Testis (tissue), 2 donors: ENCODE measurements at regions not wholly inside any gene's neighbourhood (a gene's known extent, or its start where the extent isn't known, plus 50 kb on each side); places are given as distances from the start of the nearest gene placed in this dataset.

Experiments
- DNase-seq: peaks from one replicate; pipeline ENCODE4 v3.0.0-alpha.2; 2019
- H3K27ac ChIP-seq, 2 donors: fragments of 200-600 bp; sonication (generic); one replicate each; pipeline ENCODE4 v1.5.1; 2019
- H3K27me3 ChIP-seq: fragments of 200-600 bp; sonication (generic); one replicate; pipeline ENCODE4 v1.5.1; 2019
- H3K36me3 ChIP-seq: fragments of 200-600 bp; sonication (generic); one replicate; pipeline ENCODE4 v1.5.1; 2017; ENCODE audit warnings: low read depth; ENCODE audit errors: missing control alignments
- H3K4me1 ChIP-seq: fragments of 200-600 bp; sonication (generic); one replicate; pipeline ENCODE4 v1.5.1; 2019
- H3K4me3 ChIP-seq, 2 donors: fragments of 200-600 bp; sonication (generic); one replicate each; pipeline ENCODE4 v1.5.1; 2017 to 2019
- H3K9me3 ChIP-seq: fragments of 200-600 bp; sonication (generic); one replicate; pipeline ENCODE4 v1.5.1; 2017
- CTCF ChIP-seq, 3 experiments: fragments of 450-650 bp in 2 of 3; fragments of 200-600 bp in 1 of 3; sonication (generic) in 1 of 3; IDR thresholded peaks; one replicate each; pipeline ENCODE4 v1.5.1; 2016 to 2019; ENCODE audit warnings: antibody characterized with exemption in 3 of 3, mild to moderate bottlenecking in 2 of 3, moderate library complexity in 1 of 3
- POLR2A ChIP-seq: fragments of 450-650 bp; IDR thresholded peaks from one replicate; pipeline ENCODE4 v1.6.1; 2017; ENCODE audit warnings: antibody characterized with exemption, mild to moderate bottlenecking, moderate library complexity
- WGBS, 2 donors: methylation state at CpG; one replicate each; pipeline ENCODE4 v1.1.5; 2018; 5-methylcytosine and 5-hydroxymethylcytosine counted together
- intact Hi-C: fragments of 100-400 bp; cut with DNase I; formaldehyde crosslinking; loops from one replicate; pipeline ENCODE4 v1.15.1; 2023; ENCODE audit warnings: low total_unique reads

GRCh38 chr13:99659226-99659625, 158.0 kb downstream of the TM9SF2 start:
- Histone ChIP-seq H3K27ac (no peak overlapping the region), H3K4me1 (peaks cover 4% of the 10 kb centered on the region), H3K27me3 (no peaks in the 10 kb centered on the region), H3K36me3 (no peaks in the 10 kb centered on the region), H3K4me3 (no peak overlapping the region), H3K9me3 (no peaks in the 10 kb centered on the region)
- intact Hi-C loops, result loop anchor here (10.0 kb wide), 1 partner anchor 856 kb away; no protein-coding TSS in a partner anchor
- no peak for DNase-seq
- WGBS, 2 donors, result 60 to 62% methylated on average over 3 of the region's 3 CpGs
- TF ChIP-seq CTCF (IDR thresholded peaks at IDR 0.05) (no peak), POLR2A (no peak)

DNA sequence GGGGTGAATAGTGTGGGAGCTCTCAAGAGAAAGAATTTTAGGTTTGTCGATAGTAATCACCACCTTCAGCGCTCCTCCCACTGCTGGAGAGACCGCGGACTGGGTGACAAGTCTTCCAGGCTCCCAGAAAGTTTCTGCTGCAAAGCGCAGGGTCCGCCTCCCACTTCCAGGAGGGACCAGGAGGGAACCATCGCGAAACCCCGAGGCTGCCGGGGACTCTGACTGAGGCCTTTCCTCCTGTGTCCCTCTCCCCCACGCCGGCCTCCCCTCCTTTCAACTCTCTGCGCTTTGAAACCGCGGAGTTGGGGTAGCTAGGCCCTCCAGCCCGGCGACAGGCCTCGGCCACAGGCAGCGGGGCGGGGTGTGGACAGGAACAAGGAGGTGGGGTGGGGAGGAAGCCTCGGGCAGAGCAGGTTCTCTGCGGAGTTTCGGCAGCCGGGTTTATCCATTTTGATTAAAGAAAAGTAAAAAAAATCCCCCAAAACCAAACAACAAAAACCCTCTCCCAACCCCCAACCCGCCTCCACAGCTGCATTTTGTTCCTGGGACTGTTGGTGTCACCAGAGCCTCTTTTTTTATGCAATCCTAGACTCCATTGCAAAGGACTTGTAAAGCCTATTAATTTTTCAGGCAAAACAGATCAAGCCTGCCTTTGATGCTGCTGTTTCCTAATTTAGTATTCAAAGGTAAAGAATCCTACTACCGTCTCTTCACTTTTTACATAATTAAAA, 157.2 kb downstream of the TM9SF2 start:
- no peaks in the 10 kb centered on the region for H3K9me3 ChIP-seq
- 8 to 10% methylated on average over 24 to 26 of the region's 26 CpGs for WGBS, 2 donors

GRCh38 chr13:99657848-99658260, 156.6 kb downstream of the TM9SF2 start:
- no peak for TF ChIP-seq CTCF (IDR thresholded peaks at IDR 0.05)
- TF ChIP-seq POLR2A, result no peak
- no peaks in the 10 kb centered on the region for H3K9me3 ChIP-seq
- whole genome bisulfite sequencing, 2 donors, result 23 to 26% methylated on average over 13 to 29 of the region's 29 CpGs
- peaks cover 4% of the 10 kb centered on the region for H3K4me1 ChIP-seq
- intact Hi-C loops, result loop anchor here (10.0 kb wide), 1 partner anchor 857 kb away; no protein-coding TSS in a partner anchor
- peak overlapping the region; percentile 22 to 89 for H3K27ac ChIP-seq
- peak overlapping the region; percentile 22 to 66 for H3K4me3 ChIP-seq
- H3K36me3 ChIP-seq, result no peaks in the 10 kb centered on the region
- no peaks in the 10 kb centered on the region for H3K27me3 ChIP-seq
- DNase-seq, result peak; percentile 64

More for the DNA sequence above, 157.2 kb downstream of the TM9SF2 start:
- TF ChIP-seq CTCF (IDR thresholded peaks at IDR 0.05), result peak in 2 of 3 experiments; percentile 6 to 34
- TF ChIP-seq POLR2A, result no peak
- H3K27ac ChIP-seq, result peak overlapping the region; percentile 22 to 89
- no peaks in the 10 kb centered on the region for H3K27me3 ChIP-seq
- peak overlapping the region; percentile 22 to 66 for H3K4me3 ChIP-seq
- H3K36me3 ChIP-seq, result no peaks in the 10 kb centered on the region
- peaks cover 4% of the 10 kb centered on the region for H3K4me1 ChIP-seq
- DNase-seq, result peak; percentile 58
- intact Hi-C loops, result loop anchor here (10.0 kb wide), 1 partner anchor 856 kb away; no protein-coding TSS in a partner anchor

- Histone ChIP-seq H3K4me3 (no peak overlapping the region), H3K36me3 (no peaks in the 10 kb centered on the region), H3K9me3 (no peaks in the 10 kb centered on the region), H3K27me3 (no peaks in the 10 kb centered on the region), H3K4me1 (peaks cover 4% of the 10 kb centered on the region), H3K27ac (no peak overlapping the region)
- TF ChIP-seq CTCF (IDR thresholded peaks at IDR 0.05), result no peak
- TF ChIP-seq POLR2A, result no peak
- 80 to 83% methylated on average over 6 of the region's 6 CpGs for WGBS, 2 donors
- no peak for DNase-seq
- intact Hi-C loops, result loop anchor here (10.0 kb wide), 1 partner anchor 858 kb away; no protein-coding TSS in a partner anchor
Observed at GRCh38 chr13:99656844-99657381, 155.6 kb downstream of the TM9SF2 start.
